GM20000 (cell line): ENCODE measurements at regions not wholly inside any gene's neighbourhood (a gene's known extent, or its start where the extent isn't known, plus 50 kb on each side); places are given as distances from the start of the nearest gene placed in this dataset.
"Not testable (repeated sequence)": the region's sequence is repeated elsewhere in the genome, so short reads cannot be mapped to it uniquely, and the experiment has no call there.

Experiments
- DNase-seq: peaks from one replicate; pipeline ENCODE4 v3.0.0; 2012; ENCODE audit warnings: low spot score
- CTCF ChIP-seq: IDR thresholded peaks from 2 replicates; pipeline ENCODE4 v1.5.1; 2012; ENCODE audit warnings: mild to moderate bottlenecking, control low read depth; ENCODE audit errors: extremely low read depth, missing control alignments

- no peak for DNase-seq
- TF ChIP-seq CTCF = no peak
Measured at GRCh38 chr1:239982762-239983161, 108.9 kb upstream of the FMN2 start.

DNA sequence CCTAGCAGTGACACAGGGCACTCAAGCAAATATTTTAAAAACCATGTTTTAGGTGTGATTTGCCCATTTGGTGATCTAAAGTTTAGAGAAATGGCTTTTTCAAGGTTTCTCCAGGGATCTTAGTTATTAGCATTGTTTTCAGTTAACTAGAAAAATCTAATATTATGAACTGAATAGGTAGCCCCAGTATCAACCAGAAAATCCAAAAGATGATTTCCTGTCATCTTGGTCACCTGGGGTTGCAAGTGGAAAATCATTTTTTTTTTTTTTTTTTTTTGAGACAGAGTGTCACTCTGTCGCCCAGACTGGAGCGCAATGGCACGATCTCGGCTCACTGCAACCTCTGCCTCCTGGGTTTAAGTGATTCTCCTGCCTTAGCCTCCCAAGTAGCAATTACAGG lies 106.6 kb upstream of the FMN2 start:
- TF ChIP-seq CTCF = no peak
- DNase-seq = no peak

DNA sequence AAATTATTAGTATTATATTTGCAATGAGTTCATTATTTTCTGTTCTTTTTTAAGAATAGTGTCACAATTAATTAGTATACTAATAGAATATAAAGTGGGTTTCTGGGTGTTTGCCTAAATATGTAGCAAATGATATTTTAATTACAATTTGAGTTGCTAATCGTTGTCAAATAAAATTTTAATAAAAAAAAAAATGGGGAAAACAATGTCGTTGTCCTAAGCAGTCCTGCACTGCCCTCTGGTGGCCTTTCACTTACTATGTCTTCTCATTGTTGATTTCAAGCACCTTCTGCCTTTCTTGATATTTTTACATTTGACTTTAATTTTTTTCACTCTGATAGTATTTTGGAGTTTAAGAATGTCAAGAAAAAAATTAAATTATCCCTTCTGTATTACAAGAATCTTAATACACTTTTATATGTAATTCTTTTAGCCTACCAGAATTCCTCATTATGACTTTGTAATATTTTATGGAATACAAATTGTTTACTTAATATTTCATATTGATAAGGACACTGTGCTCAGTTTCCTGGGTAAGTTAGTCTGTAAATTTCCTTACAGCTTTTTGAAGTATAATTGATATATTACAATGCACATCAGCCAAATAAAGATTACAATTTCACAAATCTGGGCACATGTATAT lies 104.5 kb upstream of the FMN2 start:
- no peak for DNase-seq
- TF ChIP-seq CTCF = no peak

- TF ChIP-seq CTCF = no peak
- DNase-seq = no peak
Measured at GRCh38 chr1:239989990-239990389, 101.7 kb upstream of the FMN2 start.

- DNase-seq = not testable (repeated sequence)
Measured at GRCh38 chr1:239992566-239992965, 99.1 kb upstream of the FMN2 start.

DNA sequence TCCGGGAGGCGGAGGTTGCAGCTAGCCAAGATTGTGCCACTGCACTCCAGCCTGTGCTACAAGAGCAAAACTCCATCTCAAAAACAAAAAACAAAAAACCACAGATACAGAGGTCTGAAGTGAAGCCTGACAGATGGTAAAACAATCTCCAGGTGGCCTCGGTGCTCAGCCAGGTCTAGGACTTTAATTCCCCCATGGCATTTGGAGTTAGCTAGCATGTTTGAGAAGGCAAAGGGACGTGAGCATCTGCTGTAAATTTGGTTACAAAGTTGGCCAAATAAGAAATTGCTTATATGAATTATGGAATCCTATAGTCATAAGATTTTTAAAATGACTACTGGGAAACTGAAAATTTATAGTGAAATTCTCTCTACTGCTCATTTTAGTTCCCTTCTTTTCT lies 98.3 kb upstream of the FMN2 start:
- TF ChIP-seq CTCF = no peak
- no peak for DNase-seq

DNA sequence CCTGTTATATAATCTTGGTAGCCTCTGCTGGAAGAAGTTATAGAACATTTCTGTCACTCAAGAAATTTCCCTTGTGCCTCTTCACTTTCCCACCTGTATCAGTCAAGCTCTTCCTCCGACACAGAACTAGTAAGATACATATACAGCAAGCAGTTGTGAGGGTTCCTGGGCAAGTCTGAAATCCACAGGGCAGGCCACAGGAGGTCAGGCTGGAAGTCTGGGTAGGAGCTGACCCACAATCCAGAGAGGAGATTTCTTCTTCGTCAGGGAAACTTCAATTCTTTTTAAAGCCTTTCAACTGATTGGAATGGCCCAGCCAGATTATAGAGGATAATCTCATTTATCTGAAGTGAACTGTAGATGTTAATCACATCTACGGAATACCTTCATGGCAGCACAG lies 96.4 kb upstream of the FMN2 start:
- no peak for DNase-seq
- TF ChIP-seq CTCF = no peak

DNA sequence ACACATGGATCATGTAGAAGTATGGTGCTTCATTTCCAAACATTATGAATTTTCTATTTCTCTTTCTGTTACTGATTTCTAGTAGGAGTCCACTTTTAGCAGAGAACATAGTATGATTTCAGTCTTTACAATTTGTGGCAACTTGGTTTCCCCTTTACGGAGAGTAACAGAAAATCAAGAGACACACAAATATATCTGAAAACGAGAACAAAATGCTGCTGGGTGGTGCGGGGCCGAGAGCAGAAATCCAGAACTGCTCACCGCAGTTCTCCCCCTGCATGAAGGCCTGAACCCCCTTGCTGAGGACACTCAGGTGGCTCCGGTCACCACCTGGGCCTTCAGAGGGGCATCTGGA lies 94.5 kb upstream of the FMN2 start:
- no peak for DNase-seq
- no peak for TF ChIP-seq CTCF
